GM19438 (cell line): ENCODE measurements at regions not wholly inside any gene's neighbourhood (a gene's known extent, or its start where the extent isn't known, plus 50 kb on each side); places are given as distances from the start of the nearest gene placed in this dataset.
"Not testable (repeated sequence)": the region's sequence is repeated elsewhere in the genome, so short reads cannot be mapped to it uniquely, and the experiment has no call there.

Experiments
- ATAC-seq: cut with Tn5 transposase; IDR thresholded peaks from one replicate; pipeline ENCODE4 v1.9.1; 2021; ENCODE audit warnings: low read depth; ENCODE audit not compliant: unreplicated experiment

- no peak for ATAC-seq
Observed at GRCh38 chr12:125538401-125539199, 473.4 kb downstream of the AACS start.

- no peak for ATAC-seq
Observed at GRCh38 chr12:125540580-125541204, 475.5 kb downstream of the AACS start.

- ATAC-seq: no peak
Observed at GRCh38 chr12:125544960-125545359, 479.7 kb downstream of the AACS start.

GRCh38 chr12:125549171-125549570, 483.9 kb downstream of the AACS start:
- no peak for ATAC-seq

- ATAC-seq: no peak
Observed at GRCh38 chr12:125549836-125550235, 484.6 kb downstream of the AACS start.

GRCh38 chr12:125552295-125552694, 487.1 kb downstream of the AACS start:
- no peak for ATAC-seq

GRCh38 chr12:125561008-125561407, 495.8 kb downstream of the AACS start:
- ATAC-seq: not testable (repeated sequence)

- ATAC-seq: no peak
Observed at GRCh38 chr12:125564753-125565152, 499.5 kb downstream of the AACS start.

GRCh38 chr12:125567581-125567980, 502.3 kb downstream of the AACS start:
- ATAC-seq: no peak

GRCh38 chr12:125568306-125568705, 503.1 kb downstream of the AACS start:
- no peak for ATAC-seq

GRCh38 chr12:125573271-125573670, 508.0 kb downstream of the AACS start:
- no peak for ATAC-seq

- no peak for ATAC-seq
Observed at GRCh38 chr12:125577334-125577733, 512.1 kb downstream of the AACS start.

GRCh38 chr12:125579916-125580315, 514.7 kb downstream of the AACS start:
- no peak for ATAC-seq

- ATAC-seq: no peak
Observed at GRCh38 chr12:125583071-125583470, 517.8 kb downstream of the AACS start.

GRCh38 chr12:125586441-125586840, 521.2 kb downstream of the AACS start:
- ATAC-seq: no peak

GRCh38 chr12:125593269-125593668, 528.0 kb downstream of the AACS start:
- no peak for ATAC-seq

- no peak for ATAC-seq
Observed at GRCh38 chr12:125604976-125605375, 539.7 kb downstream of the AACS start.

- ATAC-seq: no peak
Observed at GRCh38 chr12:125606312-125606711, 541.1 kb downstream of the AACS start.

- ATAC-seq: no peak
Observed at GRCh38 chr12:125610292-125610691, 545.1 kb downstream of the AACS start.

- no peak for ATAC-seq
Observed at GRCh38 chr12:125610971-125611370, 545.7 kb downstream of the AACS start.

GRCh38 chr12:125614058-125614457, 548.8 kb downstream of the AACS start:
- ATAC-seq: no peak

- ATAC-seq: no peak
Observed at GRCh38 chr12:125619723-125620122, 554.5 kb downstream of the AACS start.
